Activated B cell treated with CpG ODN at 0.5 μM for 24 hours (primary cell): ENCODE measurements at regions not wholly inside any gene's neighbourhood (a gene's known extent, or its start where the extent isn't known, plus 50 kb on each side); places are given as distances from the start of the nearest gene placed in this dataset.

Experiments
- ATAC-seq: fragments of 200-7000 bp; cut with Tn5 transposase; one replicate; pipeline ENCODE4 v1.10.0; 2021; ENCODE audit warnings: low read depth, mild to moderate bottlenecking, moderate library complexity
- CTCF ChIA-PET: fragments of 350-600 bp; sonication (Branson Sonifier 250); formaldehyde crosslinking; loops from one replicate; lab custom pipeline; 2021; ENCODE audit warnings: antibody characterized with exemption; lab: Charles Lee
- POLR2A ChIA-PET: fragments of 350-600 bp; sonication (Branson Sonifier 250); formaldehyde crosslinking; loops from one replicate; lab custom pipeline; 2021; ENCODE audit warnings: antibody characterized with exemption; lab: Charles Lee
- DNase-seq: peaks from one replicate; pipeline ENCODE4 v3.0.0; 2022
- H3K27ac Mint-ChIP-seq: one replicate; pipeline ENCODE4 v1.8.0; 2020; ENCODE audit warnings: mixed read lengths
- H3K27me3 Mint-ChIP-seq: one replicate; pipeline ENCODE4 v1.8.0; 2021; ENCODE audit warnings: mixed read lengths
- H3K36me3 Mint-ChIP-seq: one replicate; pipeline ENCODE4 v1.8.0; 2021; ENCODE audit warnings: low read depth, mixed read lengths
- H3K4me1 Mint-ChIP-seq: one replicate; pipeline ENCODE4 v1.8.0; 2021; ENCODE audit warnings: mixed read lengths
- H3K4me3 Mint-ChIP-seq: one replicate; pipeline ENCODE4 v1.8.0; 2020; ENCODE audit warnings: mild to moderate bottlenecking, mixed read lengths
- H3K9me3 Mint-ChIP-seq: one replicate; pipeline ENCODE4 v1.8.0; 2020; ENCODE audit warnings: mixed read lengths
- intact Hi-C: fragments of 100-400 bp; cut with micrococcal nuclease; formaldehyde crosslinking; loops from one replicate; pipeline ENCODE4 v1.15.1; 2024
- TF ChIP-seq, protein P1 (sequence below): fragments of 200-600 bp; IDR thresholded peaks from one replicate; pipeline ENCODE4 v1.8.0; 2022; ENCODE audit warnings: antibody characterized with exemption, mild to moderate bottlenecking

- peaks cover 11% of the 10 kb centered on the region for H3K9me3 Mint-ChIP-seq
- H3K4me3 Mint-ChIP-seq: no peak overlapping the region
- intact Hi-C loops: no loop called here
- peaks cover 38% of the 10 kb centered on the region for H3K4me1 Mint-ChIP-seq
- no peaks in the 10 kb centered on the region for H3K36me3 Mint-ChIP-seq
- H3K27me3 Mint-ChIP-seq: no peaks in the 10 kb centered on the region
- TF ChIP-seq, protein P1, sequence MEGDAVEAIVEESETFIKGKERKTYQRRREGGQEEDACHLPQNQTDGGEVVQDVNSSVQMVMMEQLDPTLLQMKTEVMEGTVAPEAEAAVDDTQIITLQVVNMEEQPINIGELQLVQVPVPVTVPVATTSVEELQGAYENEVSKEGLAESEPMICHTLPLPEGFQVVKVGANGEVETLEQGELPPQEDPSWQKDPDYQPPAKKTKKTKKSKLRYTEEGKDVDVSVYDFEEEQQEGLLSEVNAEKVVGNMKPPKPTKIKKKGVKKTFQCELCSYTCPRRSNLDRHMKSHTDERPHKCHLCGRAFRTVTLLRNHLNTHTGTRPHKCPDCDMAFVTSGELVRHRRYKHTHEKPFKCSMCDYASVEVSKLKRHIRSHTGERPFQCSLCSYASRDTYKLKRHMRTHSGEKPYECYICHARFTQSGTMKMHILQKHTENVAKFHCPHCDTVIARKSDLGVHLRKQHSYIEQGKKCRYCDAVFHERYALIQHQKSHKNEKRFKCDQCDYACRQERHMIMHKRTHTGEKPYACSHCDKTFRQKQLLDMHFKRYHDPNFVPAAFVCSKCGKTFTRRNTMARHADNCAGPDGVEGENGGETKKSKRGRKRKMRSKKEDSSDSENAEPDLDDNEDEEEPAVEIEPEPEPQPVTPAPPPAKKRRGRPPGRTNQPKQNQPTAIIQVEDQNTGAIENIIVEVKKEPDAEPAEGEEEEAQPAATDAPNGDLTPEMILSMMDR: no peak
- CTCF ChIA-PET: no interaction called here
- POLR2A ChIA-PET: no interaction called here
- no peak for DNase-seq
- ATAC-seq: no peak
- no peak overlapping the region for H3K27ac Mint-ChIP-seq
These were observed 163.7 kb upstream of the APCDD1 start for GRCh38 chr18:10290638-10291235.

DNA sequence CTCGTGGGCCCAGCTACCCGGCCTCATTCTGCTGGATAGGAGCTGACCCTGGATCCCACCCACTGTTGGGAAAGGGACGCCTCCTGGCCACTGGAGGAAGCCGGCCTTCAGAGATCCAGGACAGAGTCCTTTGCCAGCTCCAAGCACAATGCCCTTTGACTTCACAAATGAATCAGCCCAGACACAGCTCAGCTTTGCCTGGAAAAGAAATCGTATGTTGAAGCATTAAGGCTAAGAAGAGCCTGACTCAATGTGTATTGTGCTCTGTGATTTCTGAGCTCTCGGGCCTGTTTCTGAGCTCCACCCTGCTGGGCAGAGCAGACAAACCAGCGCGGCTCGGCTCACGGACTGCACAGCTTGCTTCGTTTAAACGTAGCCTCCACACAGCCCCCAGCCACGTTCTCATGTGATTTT is 162.9 kb upstream of the APCDD1 start:
- H3K27ac Mint-ChIP-seq: no peak overlapping the region
- TF ChIP-seq, protein P1: no peak
- H3K27me3 Mint-ChIP-seq: no peaks in the 10 kb centered on the region
- intact Hi-C loops: no loop called here
- ChIA-PET POLR2A (no interaction called here), CTCF (no interaction called here)
- H3K4me1 Mint-ChIP-seq: peaks cover 34% of the 10 kb centered on the region
- H3K9me3 Mint-ChIP-seq: peaks cover 11% of the 10 kb centered on the region
- DNase-seq (no peak), ATAC-seq (no peak)
- H3K36me3 Mint-ChIP-seq: no peaks in the 10 kb centered on the region
- no peak overlapping the region for H3K4me3 Mint-ChIP-seq

DNA sequence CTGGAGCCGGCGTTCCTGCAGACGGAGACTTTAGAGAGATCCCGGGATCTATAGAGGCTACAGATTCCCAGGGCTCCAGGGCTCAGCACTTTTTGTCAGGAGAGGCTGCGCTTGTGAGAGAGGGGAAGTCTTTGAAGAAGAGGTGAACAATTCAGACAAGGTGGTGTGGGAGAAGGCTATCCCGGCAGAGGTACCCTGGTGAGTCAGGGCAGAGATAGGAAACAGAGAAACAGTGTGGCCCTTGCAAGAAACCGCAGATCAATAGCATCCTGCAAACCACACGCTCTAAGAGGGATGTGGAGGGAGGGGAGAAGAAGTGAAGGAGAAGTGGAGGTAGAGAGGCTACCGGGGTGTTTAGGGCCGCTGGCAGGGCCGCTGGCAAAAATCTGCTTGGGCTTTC is 160.5 kb upstream of the APCDD1 start:
- no peak overlapping the region for H3K4me3 Mint-ChIP-seq
- H3K27ac Mint-ChIP-seq: no peak overlapping the region
- peaks cover 4% of the 10 kb centered on the region for H3K9me3 Mint-ChIP-seq
- ChIA-PET POLR2A (no interaction called here), CTCF (no interaction called here)
- H3K36me3 Mint-ChIP-seq: no peaks in the 10 kb centered on the region
- TF ChIP-seq, protein P1: no peak
- DNase-seq (no peak), ATAC-seq (no peak)
- H3K27me3 Mint-ChIP-seq: no peaks in the 10 kb centered on the region
- H3K4me1 Mint-ChIP-seq: peaks cover 46% of the 10 kb centered on the region
- intact Hi-C loops: no loop called here

- Mint-ChIP-seq H3K9me3 (no peaks in the 10 kb centered on the region), H3K4me1 (peaks cover 57% of the 10 kb centered on the region), H3K4me3 (no peak overlapping the region), H3K36me3 (no peaks in the 10 kb centered on the region), H3K27ac (no peak overlapping the region), H3K27me3 (no peaks in the 10 kb centered on the region)
- DNase-seq (no peak), ATAC-seq (no peak)
- ChIA-PET POLR2A (no interaction called here), CTCF (no interaction called here)
- TF ChIP-seq, protein P1: no peak
- intact Hi-C loops: loop anchor here (5.0 kb wide), 1 partner anchor 197 kb away; no protein-coding TSS in a partner anchor
These were observed 158.7 kb upstream of the APCDD1 start for GRCh38 chr18:10295751-10296150.

DNA sequence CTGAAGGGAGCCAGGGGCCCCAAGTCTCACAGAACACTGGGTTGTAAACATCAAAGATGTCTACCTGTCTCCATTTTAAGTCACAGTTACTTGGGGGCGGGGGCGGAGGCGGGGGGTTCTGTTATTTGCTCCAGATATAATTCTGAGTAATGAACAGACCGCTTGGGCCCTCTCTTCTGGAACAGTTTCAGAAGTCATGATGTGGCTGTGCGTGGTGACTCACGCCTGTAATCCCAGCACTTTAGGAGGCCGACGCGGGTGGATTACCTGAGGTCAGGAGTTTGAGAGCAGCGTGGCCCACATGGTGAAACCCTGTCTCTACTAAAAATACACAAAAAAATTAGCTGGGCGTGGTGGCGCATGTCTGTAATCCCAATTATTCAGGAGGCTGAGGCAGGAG is 157.9 kb upstream of the APCDD1 start:
- POLR2A ChIA-PET: no interaction called here
- no peak for ATAC-seq

More for the DNA sequence above, 157.9 kb upstream of the APCDD1 start:
- Mint-ChIP-seq H3K4me1 (peaks cover 61% of the 10 kb centered on the region), H3K36me3 (no peaks in the 10 kb centered on the region), H3K27me3 (no peaks in the 10 kb centered on the region), H3K9me3 (no peaks in the 10 kb centered on the region), H3K4me3 (no peak overlapping the region), H3K27ac (no peak overlapping the region)
- no peak for DNase-seq
- intact Hi-C loops: loop anchor here (5.0 kb wide), 1 partner anchor 196 kb away; no protein-coding TSS in a partner anchor
- CTCF ChIA-PET: no interaction called here
- TF ChIP-seq, protein P1: no peak
